GM19467 (cell line): ENCODE measurements at regions not wholly inside any gene's neighbourhood (a gene's known extent, or its start where the extent isn't known, plus 50 kb on each side); places are given as distances from the start of the nearest gene placed in this dataset.
A peak's percentile ranks its signal among the peaks of the same experiment; 100 is the strongest.

ENCODE experiments used
- ATAC-seq: cut with Tn5 transposase; IDR thresholded peaks from one replicate; pipeline ENCODE4 v1.9.1; 2021; ENCODE audit warnings: mild to moderate bottlenecking, moderate library complexity; ENCODE audit not compliant: unreplicated experiment

- no peak for ATAC-seq
These were observed 442.0 kb downstream of the EIPR1 start for GRCh38 chr2:2935445-2936149.

GRCh38 chr2:2933426-2933825, 444.2 kb downstream of the EIPR1 start:
- ATAC-seq: no peak

- no peak for ATAC-seq
These were observed 444.8 kb downstream of the EIPR1 start for GRCh38 chr2:2932692-2933305.

GRCh38 chr2:2932189-2932588, 445.4 kb downstream of the EIPR1 start:
- no peak for ATAC-seq

- ATAC-seq: no peak
These were observed 446.1 kb downstream of the EIPR1 start for GRCh38 chr2:2931318-2932075.

- no peak for ATAC-seq
These were observed 446.8 kb downstream of the EIPR1 start for GRCh38 chr2:2930841-2931240.

- ATAC-seq: peak; percentile 43
These were observed 450.8 kb downstream of the EIPR1 start for GRCh38 chr2:2926858-2927175.

- ATAC-seq: peak; percentile 44
These were observed 451.4 kb downstream of the EIPR1 start for GRCh38 chr2:2926009-2926857.

- ATAC-seq: no peak
These were observed 455.5 kb downstream of the EIPR1 start for GRCh38 chr2:2922156-2922555.

- no peak for ATAC-seq
These were observed 456.5 kb downstream of the EIPR1 start for GRCh38 chr2:2921011-2921720.

GRCh38 chr2:2919574-2920365, 457.8 kb downstream of the EIPR1 start:
- no peak for ATAC-seq

- no peak for ATAC-seq
These were observed 458.6 kb downstream of the EIPR1 start for GRCh38 chr2:2919026-2919425.

- ATAC-seq: no peak
These were observed 461.0 kb downstream of the EIPR1 start for GRCh38 chr2:2916621-2917020.

GRCh38 chr2:2914252-2914651, 463.4 kb downstream of the EIPR1 start:
- ATAC-seq: no peak

GRCh38 chr2:2913601-2914120, 464.0 kb downstream of the EIPR1 start:
- ATAC-seq: no peak

GRCh38 chr2:2912731-2913130, 464.9 kb downstream of the EIPR1 start:
- no peak for ATAC-seq

GRCh38 chr2:2912293-2912692, 465.3 kb downstream of the EIPR1 start:
- ATAC-seq: no peak

GRCh38 chr2:2910259-2910658, 467.4 kb downstream of the EIPR1 start:
- no peak for ATAC-seq
